NCI-H82 treated with DMSO at 0.1 percent for 48 hours (cell line): ENCODE measurements at regions not wholly inside any gene's neighbourhood (a gene's known extent, or its start where the extent isn't known, plus 50 kb on each side); places are given as distances from the start of the nearest gene placed in this dataset.

Source experiments
- DNase-seq: peaks from one replicate; lab custom pipeline; 2025; ENCODE audit not compliant: unreplicated experiment; lab: John Stamatoyannopoulos, UW

- DNase-seq, result no peak
Observed at GRCh38 chr1:34406833-34407539, 230.3 kb downstream of the C1orf94 start.

- DNase-seq, result no peak
Observed at GRCh38 chr1:34408011-34408410, 231.3 kb downstream of the C1orf94 start.

GRCh38 chr1:34409689-34410229, 233.1 kb downstream of the C1orf94 start:
- DNase-seq, result no peak

- DNase-seq, result no peak
Observed at GRCh38 chr1:34412598-34413370, 236.1 kb downstream of the C1orf94 start.

- DNase-seq, result no peak
Observed at GRCh38 chr1:34415140-34415539, 238.4 kb downstream of the C1orf94 start.

- DNase-seq, result no peak
Observed at GRCh38 chr1:34418166-34418565, 241.5 kb downstream of the C1orf94 start.

GRCh38 chr1:34419663-34420136, 243.0 kb downstream of the C1orf94 start:
- DNase-seq, result peak; percentile 15

- DNase-seq, result no peak
Observed at GRCh38 chr1:34425046-34425445, 248.3 kb downstream of the C1orf94 start.

- no peak for DNase-seq
Observed at GRCh38 chr1:34425785-34426184, 249.1 kb downstream of the C1orf94 start.

GRCh38 chr1:34426325-34426896, 249.7 kb downstream of the C1orf94 start:
- DNase-seq, result no peak

GRCh38 chr1:34427170-34427569, 250.5 kb downstream of the C1orf94 start:
- DNase-seq, result no peak

- DNase-seq, result no peak
Observed at GRCh38 chr1:34433099-34433498, 256.4 kb downstream of the C1orf94 start.

- DNase-seq, result no peak
Observed at GRCh38 chr1:34436836-34437235, 260.1 kb downstream of the C1orf94 start.

GRCh38 chr1:34441259-34442069, 264.8 kb downstream of the C1orf94 start:
- peak; percentile 45 for DNase-seq

- DNase-seq, result no peak
Observed at GRCh38 chr1:34444516-34444915, 267.8 kb downstream of the C1orf94 start.

GRCh38 chr1:34450325-34450724, 273.6 kb downstream of the C1orf94 start:
- no peak for DNase-seq

- DNase-seq, result no peak
Observed at GRCh38 chr1:34452451-34452850, 275.7 kb downstream of the C1orf94 start.

- no peak for DNase-seq
Observed at GRCh38 chr1:34455121-34455520, 278.4 kb downstream of the C1orf94 start.

- peak; percentile 2 for DNase-seq
Observed at GRCh38 chr1:34460193-34460592, 283.5 kb downstream of the C1orf94 start.

GRCh38 chr1:34470401-34470800, 284.4 kb upstream of the GJB5 start:
- no peak for DNase-seq

- no peak for DNase-seq
Observed at GRCh38 chr1:34474566-34474965, 280.3 kb upstream of the GJB5 start.
